Heart right ventricle (tissue), 16 donors: ENCODE measurements at regions not wholly inside any gene's neighbourhood (a gene's known extent, or its start where the extent isn't known, plus 50 kb on each side); places are given as distances from the start of the nearest gene placed in this dataset.

ENCODE experiments used
- ATAC-seq, 8 donors: fragments of 200-7000 bp; cut with Tn5 transposase; one replicate each; pipeline ENCODE4 v1.9.1; 2020; ENCODE audit warnings: mild to moderate bottlenecking in 8 of 8, moderate library complexity in 8 of 8, moderate number of reproducible peaks in 1 of 8
- DNase-seq, 2 donors: peaks; one replicate each; pipeline ENCODE4 v3.0.0-alpha.2; 2020
- H3K27ac ChIP-seq, 10 donors: fragments of 200-600 bp; sonication (generic) in 2 of 10; one replicate each; pipeline versions ENCODE4 v1.5.0 to v1.8.0; 2020 to 2022; ENCODE audit warnings: mild to moderate bottlenecking in 3 of 10
- H3K27me3 ChIP-seq, 7 donors: fragments of 200-600 bp; one replicate each; pipeline ENCODE4 v1.8.0; 2021 to 2022; ENCODE audit warnings: mild to moderate bottlenecking in 2 of 7
- H3K36me3 ChIP-seq, 9 donors: fragments of 200-600 bp; sonication (generic) in 1 of 9; one replicate each; pipeline versions ENCODE4 v1.5.0 to v1.8.0; 2020 to 2022; ENCODE audit warnings: mild to moderate bottlenecking in 2 of 9
- H3K4me1 ChIP-seq, 9 donors: fragments of 200-600 bp; sonication (generic) in 1 of 9; one replicate each; pipeline versions ENCODE4 v1.5.0 to v1.8.0; 2020 to 2022; ENCODE audit warnings: mild to moderate bottlenecking in 4 of 9
- H3K4me3 ChIP-seq, 10 donors: fragments of 200-600 bp; sonication (generic) in 2 of 10; one replicate each; pipeline versions ENCODE4 v1.5.0 to v1.8.0; 2020 to 2022; ENCODE audit warnings: mild to moderate bottlenecking in 7 of 10, moderate library complexity in 2 of 10
- H3K9me3 ChIP-seq, 11 donors: fragments of 200-600 bp in 10 of 11; sonication (generic) in 2 of 11; one replicate each; pipeline versions ENCODE4 v1.5.0 to v1.8.0; 2013 to 2022; ENCODE audit warnings: mild to moderate bottlenecking in 2 of 11, control low read depth in 1 of 11, moderate library complexity in 1 of 11
- CTCF ChIP-seq, 9 donors: fragments of 200-600 bp; sonication (generic) in 2 of 9; IDR thresholded peaks; one replicate each; pipeline versions ENCODE4 v1.5.0 to v1.8.0; 2021 to 2022; ENCODE audit warnings: antibody characterized with exemption in 9 of 9, mild to moderate bottlenecking in 5 of 9, moderate library complexity in 1 of 9
- WGBS, 2 donors: extraction: QIAGEN DNeasy Blood & Tissue Kit; methylation state at CpG; one replicate each; pipeline ENCODE4 v1.1.7; 2013; ENCODE audit warnings: inconsistent platforms in 1 of 2; 5-methylcytosine and 5-hydroxymethylcytosine counted together
- intact Hi-C, 10 donors: fragments of 100-400 bp; cut with DNase I; formaldehyde crosslinking; loops; one replicate each; pipeline versions ENCODE4 v1.11.1 to v1.14.2; 2022
- donor health status: Arrhythmogenic right ventricular cardiomyopathy.
- donor health status: ischemic (EF 13 %, LVEDD 7.1; RV severe dilation, severe dysfunction).
- donor health status: healthy with polysubstance abuse.
- donor health status: DM: no; HTN: yes; CAD: no.
- donor health status: DM: no; HTN: no; CAD: no.
- donor health status: ischemic (EF 25% LVEDD 6.9; RV normal size, moderate dysfunction).
- donor health status: ischemic (EF 25% LVEDD 5.7; RV mildly dilated, moderate dysfunction).
- donor health status: healthy.
- donor health status: DM: yes; HTN: yes; CAD: no.
- donor health status: Ischemic cardiomyopathy.
- donor health status: ischemic (EF 35%, LVEDD 5.7; RV mildly dilated, moderate dysfunction).
- donor health status: nonischemic (EF 11% LVEDD 7.7; RV severe dilation, severe dysfunction).
- donor health status: DM: yes; HTN: yes; CAD: no.
- donor health status: PGD.
- donor health status: ischemic (EF 29% LVEDD 5.4; RV normal size, mild dysfunction).
- donor health status: nonischemic (EF 23%, LVEDD 6.1; RV moderate dilation, normal function).

- no peak for DNase-seq
- WGBS, 2 donors: 48 to 53% methylated on average over 4 of the region's 4 CpGs
- ATAC-seq: no peak
These were observed 307.4 kb upstream of the KLHL29 start for GRCh38 chr2:23077596-23077995.

GRCh38 chr2:23078784-23079434, 306.1 kb upstream of the KLHL29 start:
- ATAC-seq (no peak), DNase-seq (no peak)
- Histone ChIP-seq H3K27me3 (no peaks in the 10 kb centered on the region), H3K27ac (no peak overlapping the region), H3K36me3 (no peaks in the 10 kb centered on the region), H3K4me3 (no peak overlapping the region), H3K4me1 (no peaks in the 10 kb centered on the region), H3K9me3 (peaks cover 0 to 29% (median 0%) of the 10 kb centered on the region in 11 donors)
- no peak for TF ChIP-seq CTCF (IDR thresholded peaks at IDR 0.05)
- intact Hi-C loops: no loop called here
- WGBS, 2 donors: 47 to 58% methylated on average over 4 of the region's 4 CpGs

More at GRCh38 chr2:23077596-23077995, 307.4 kb upstream of the KLHL29 start:
- intact Hi-C loops: no loop called here
- H3K27ac ChIP-seq: no peak overlapping the region
- H3K4me3 ChIP-seq: no peak overlapping the region
- no peak for TF ChIP-seq CTCF (IDR thresholded peaks at IDR 0.05)
- no peaks in the 10 kb centered on the region for H3K36me3 ChIP-seq
- H3K27me3 ChIP-seq: no peaks in the 10 kb centered on the region
- H3K4me1 ChIP-seq: no peaks in the 10 kb centered on the region
- peaks cover 0 to 28% (median 0%) of the 10 kb centered on the region in 11 donors for H3K9me3 ChIP-seq

DNA sequence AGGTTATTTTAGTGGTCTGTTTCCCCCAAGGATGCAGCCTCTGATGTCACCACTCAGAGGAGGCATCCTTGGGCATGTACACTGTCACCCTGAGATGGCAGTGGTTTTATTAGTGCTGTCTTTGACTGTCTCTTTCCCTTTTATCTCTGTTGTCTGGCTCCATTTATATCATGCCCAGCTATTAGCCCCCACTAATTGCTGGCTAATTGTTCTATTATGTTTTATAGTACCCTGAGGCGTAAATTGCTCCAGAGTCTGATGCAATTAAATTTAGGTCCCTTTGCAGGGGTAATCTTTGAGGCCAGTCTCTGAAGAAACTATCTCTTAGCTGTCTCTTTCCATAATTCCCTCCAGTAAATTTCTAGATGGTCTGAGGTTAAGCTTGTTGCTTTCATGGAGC, 301.0 kb upstream of the KLHL29 start:
- Histone ChIP-seq H3K4me3 (no peak overlapping the region), H3K9me3 (peaks cover 0 to 29% (median 0%) of the 10 kb centered on the region in 11 donors), H3K27me3 (peaks cover 0 to 5% (median 0%) of the 10 kb centered on the region in 7 donors), H3K4me1 (no peaks in the 10 kb centered on the region), H3K27ac (no peak overlapping the region), H3K36me3 (no peaks in the 10 kb centered on the region)
- intact Hi-C loops: no loop called here
- WGBS, 2 donors: 75 to 78% methylated on average over 1 of the region's 1 CpG
- TF ChIP-seq CTCF (IDR thresholded peaks at IDR 0.05): no peak
- DNase-seq (no peak), ATAC-seq (no peak)

DNA sequence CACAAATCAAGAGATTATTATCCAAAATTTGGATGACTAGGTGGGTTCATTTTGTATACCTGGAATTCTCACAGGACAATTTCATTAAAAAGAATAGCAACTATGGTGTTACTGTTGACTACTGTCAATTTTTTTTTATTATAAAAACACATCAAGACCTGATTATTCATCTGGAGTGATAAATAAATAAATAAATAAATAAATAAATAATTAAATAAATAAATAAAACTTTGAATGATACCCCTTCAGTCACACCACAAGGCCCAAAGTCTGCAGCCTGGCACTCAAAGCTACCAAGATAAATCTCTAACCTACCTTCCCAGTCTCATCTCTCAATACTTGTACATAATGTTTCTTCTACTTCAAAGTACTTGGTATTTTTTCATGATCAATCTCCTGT, 294.0 kb upstream of the KLHL29 start:
- no peak overlapping the region for H3K27ac ChIP-seq
- no peak overlapping the region for H3K4me3 ChIP-seq
- intact Hi-C loops: no loop called here
- H3K4me1 ChIP-seq: no peaks in the 10 kb centered on the region
- peaks cover 0 to 9% (median 0%) of the 10 kb centered on the region in 11 donors for H3K9me3 ChIP-seq
- H3K36me3 ChIP-seq: no peaks in the 10 kb centered on the region
- no peaks in the 10 kb centered on the region for H3K27me3 ChIP-seq
- no peak for ATAC-seq
- TF ChIP-seq CTCF (IDR thresholded peaks at IDR 0.05): no peak
- no peak for DNase-seq
